T-helper 1 cell treated with Interleukin-12 subunit alpha and Interleukin-12 subunit beta and Interleukin-4 antibody, amounts not matched to agents 30 μg/mL and 1 μg/mL, for 36 hours (primary cell): ENCODE measurements at regions not wholly inside any gene's neighbourhood (a gene's known extent, or its start where the extent isn't known, plus 50 kb on each side); places are given as distances from the start of the nearest gene placed in this dataset.

ENCODE experiments used
- H3K27ac Mint-ChIP-seq: one replicate; pipeline ENCODE4 v1.8.0; 2021; ENCODE audit warnings: mild to moderate bottlenecking, mixed read lengths
- H3K27me3 Mint-ChIP-seq: one replicate; pipeline ENCODE4 v1.8.0; 2021; ENCODE audit warnings: low read depth, mixed read lengths
- H3K36me3 Mint-ChIP-seq: one replicate; pipeline ENCODE4 v1.8.0; 2021; ENCODE audit warnings: low read depth, mixed read lengths
- H3K4me1 Mint-ChIP-seq: one replicate; pipeline ENCODE4 v1.8.0; 2021; ENCODE audit warnings: low read depth, mixed read lengths
- H3K4me3 Mint-ChIP-seq: one replicate; pipeline ENCODE4 v1.8.0; 2021; ENCODE audit warnings: mild to moderate bottlenecking, moderate library complexity, mixed read lengths
- H3K9me3 Mint-ChIP-seq: one replicate; pipeline ENCODE4 v1.8.0; 2021; ENCODE audit warnings: mixed read lengths

GRCh38 chr13:44627441-44627840 is 51.3 kb upstream of the TSC22D1 start:
- no peaks in the 10 kb centered on the region for H3K4me1 Mint-ChIP-seq
- peaks cover 13% of the 10 kb centered on the region for H3K27me3 Mint-ChIP-seq
- no peaks in the 10 kb centered on the region for H3K9me3 Mint-ChIP-seq
- H3K36me3 Mint-ChIP-seq: no peaks in the 10 kb centered on the region
- H3K27ac Mint-ChIP-seq: no peak overlapping the region
- H3K4me3 Mint-ChIP-seq: no peak overlapping the region

- Mint-ChIP-seq H3K27me3 (peaks cover 17% of the 10 kb centered on the region), H3K27ac (no peak overlapping the region), H3K4me1 (no peaks in the 10 kb centered on the region), H3K9me3 (no peaks in the 10 kb centered on the region), H3K36me3 (no peaks in the 10 kb centered on the region), H3K4me3 (no peak overlapping the region)
These were observed 50.0 kb upstream of the TSC22D1 start for GRCh38 chr13:44626176-44626575.
